ENCODE measurements at regions not wholly inside any gene's neighbourhood (a gene's known extent, or its start where the extent isn't known, plus 50 kb on each side); places are given as distances from the start of the nearest gene placed in this dataset.

GRCh38 chr2:204175552-204176271 is 239.1 kb downstream of the ICOS start:
- 66 to 68% methylated on average over 4 of the region's 4 CpGs for WGBS, 2 donors

GRCh38 chr2:204176306-204176705 is 239.7 kb downstream of the ICOS start:
- no peak overlapping the region for H3K4me3 ChIP-seq
- no peaks in the 10 kb centered on the region for H3K9me3 ChIP-seq
- intact Hi-C loops (cut with DNase I) = no loop called here
- no peaks in the 10 kb centered on the region for H3K4me1 ChIP-seq
- no peak overlapping the region for H3K27ac ChIP-seq
- H3K36me3 ChIP-seq = no peaks in the 10 kb centered on the region
- H3K27me3 ChIP-seq = peaks cover 0 to 5% (median 0%) of the 10 kb centered on the region in 4 donors
- DNase-seq = no peak
- 92 to 100% methylated on average over 1 of the region's 1 CpG for WGBS, 2 donors
- no peak for TF ChIP-seq POLR2A (IDR thresholded peaks at IDR 0.05)
- TF ChIP-seq CTCF (IDR thresholded peaks at IDR 0.05) = no peak

More at GRCh38 chr2:204175552-204176271, 239.1 kb downstream of the ICOS start:
- H3K4me3 ChIP-seq = no peak overlapping the region
- TF ChIP-seq POLR2A (IDR thresholded peaks at IDR 0.05) (no peak), CTCF (IDR thresholded peaks at IDR 0.05) (no peak)
- H3K4me1 ChIP-seq = no peaks in the 10 kb centered on the region
- no peaks in the 10 kb centered on the region for H3K9me3 ChIP-seq
- H3K36me3 ChIP-seq = no peaks in the 10 kb centered on the region
- intact Hi-C loops (cut with DNase I) = no loop called here
- peaks cover 0 to 5% (median 0%) of the 10 kb centered on the region in 4 donors for H3K27me3 ChIP-seq
- H3K27ac ChIP-seq = no peak overlapping the region
- DNase-seq = no peak

GRCh38 chr2:204177251-204177976 is 240.9 kb downstream of the ICOS start:
- no peaks in the 10 kb centered on the region for H3K9me3 ChIP-seq
- no peaks in the 10 kb centered on the region for H3K36me3 ChIP-seq
- no peak for DNase-seq
- no peak overlapping the region for H3K4me3 ChIP-seq
- intact Hi-C loops (cut with DNase I) = no loop called here
- no peak overlapping the region for H3K27ac ChIP-seq
- peaks cover 0 to 5% (median 0%) of the 10 kb centered on the region in 4 donors for H3K27me3 ChIP-seq
- no peaks in the 10 kb centered on the region for H3K4me1 ChIP-seq
- no peak for TF ChIP-seq POLR2A (IDR thresholded peaks at IDR 0.05)
- no peak for TF ChIP-seq CTCF (IDR thresholded peaks at IDR 0.05)
- WGBS, 2 donors = 74 to 79% methylated on average over 4 of the region's 4 CpGs

GRCh38 chr2:204177977-204178522 is 241.5 kb downstream of the ICOS start:
- intact Hi-C loops (cut with DNase I) = no loop called here
- no peak for DNase-seq
- no peak overlapping the region for H3K27ac ChIP-seq
- H3K27me3 ChIP-seq = peaks cover 0 to 5% (median 0%) of the 10 kb centered on the region in 4 donors
- H3K9me3 ChIP-seq = no peaks in the 10 kb centered on the region
- no peak for TF ChIP-seq POLR2A (IDR thresholded peaks at IDR 0.05)
- TF ChIP-seq CTCF (IDR thresholded peaks at IDR 0.05) = peak; percentile 19 to 59 (median 38)
- H3K4me1 ChIP-seq = peaks cover 0 to 2% (median 0%) of the 10 kb centered on the region in 3 donors
- no peaks in the 10 kb centered on the region for H3K36me3 ChIP-seq
- H3K4me3 ChIP-seq = no peak overlapping the region
- WGBS, 2 donors = 83 to 96% methylated on average over 2 of the region's 3 CpGs

GRCh38 chr2:204180649-204181048 is 244.1 kb downstream of the ICOS start:
- no peak overlapping the region for H3K27ac ChIP-seq
- no peaks in the 10 kb centered on the region for H3K9me3 ChIP-seq
- intact Hi-C loops (cut with DNase I) = no loop called here
- WGBS, 2 donors = 50% methylated on average over 1 of the region's 1 CpG; no CpG with 5 or more reads in 1 of the 2 donors
- H3K4me3 ChIP-seq = no peak overlapping the region
- peaks cover 0 to 5% (median 0%) of the 10 kb centered on the region in 4 donors for H3K27me3 ChIP-seq
- TF ChIP-seq CTCF (IDR thresholded peaks at IDR 0.05) (no peak), POLR2A (IDR thresholded peaks at IDR 0.05) (no peak)
- DNase-seq = no peak
- H3K36me3 ChIP-seq = no peaks in the 10 kb centered on the region
- peaks cover 0 to 15% (median 0%) of the 10 kb centered on the region in 3 donors for H3K4me1 ChIP-seq
